GM21619 (cell line): ENCODE measurements at regions not wholly inside any gene's neighbourhood (a gene's known extent, or its start where the extent isn't known, plus 50 kb on each side); places are given as distances from the start of the nearest gene placed in this dataset.
"Not testable (repeated sequence)": the region's sequence is repeated elsewhere in the genome, so short reads cannot be mapped to it uniquely, and the experiment has no call there.

Experiments used
- ATAC-seq: cut with Tn5 transposase; IDR thresholded peaks from one replicate; pipeline ENCODE4 v1.9.1; 2021; ENCODE audit not compliant: unreplicated experiment

- ATAC-seq = no peak
These were observed 991.8 kb downstream of the GBE1 start for GRCh38 chr3:80769683-80770082.

DNA sequence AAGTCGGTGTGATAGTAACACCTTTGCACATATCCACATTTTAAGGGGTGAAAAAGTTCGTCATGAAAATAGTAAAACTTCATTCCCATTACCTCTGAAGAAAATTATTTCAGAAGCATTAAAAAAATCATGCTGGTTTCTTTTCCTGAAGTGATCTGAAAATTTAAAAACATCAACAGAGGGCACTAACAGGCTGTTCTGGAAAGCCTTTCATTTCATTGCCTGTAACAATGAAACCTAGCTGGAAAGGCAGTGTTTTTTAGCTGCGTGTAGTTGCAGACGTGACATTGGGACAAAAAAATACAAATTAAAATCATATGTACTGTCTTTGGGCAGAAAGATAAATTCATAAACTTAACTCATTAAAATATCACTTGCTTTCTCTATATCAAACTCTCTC, 993.8 kb downstream of the GBE1 start:
- no peak for ATAC-seq

GRCh38 chr3:80754969-80755368, 987.2 kb upstream of the ROBO1 start:
- ATAC-seq = no peak

DNA sequence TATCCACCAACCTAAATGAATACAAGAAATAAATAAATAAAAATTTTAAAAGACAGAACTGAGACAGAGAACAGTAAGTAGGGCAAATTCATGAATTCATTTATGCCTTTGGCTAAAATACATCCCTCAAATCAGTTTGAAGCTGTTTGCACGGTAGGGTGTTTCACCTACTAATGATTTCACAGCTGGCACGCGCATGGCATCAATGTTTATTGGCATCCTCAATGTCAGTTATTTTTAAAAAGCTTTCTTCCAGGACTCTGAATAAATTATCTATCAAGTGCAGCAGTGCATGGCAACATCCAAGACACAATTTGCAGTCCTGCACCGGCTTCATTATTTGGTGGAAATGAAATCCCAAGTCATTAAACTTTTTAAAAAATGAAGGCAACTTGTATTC, 985.2 kb upstream of the ROBO1 start:
- no peak for ATAC-seq

DNA sequence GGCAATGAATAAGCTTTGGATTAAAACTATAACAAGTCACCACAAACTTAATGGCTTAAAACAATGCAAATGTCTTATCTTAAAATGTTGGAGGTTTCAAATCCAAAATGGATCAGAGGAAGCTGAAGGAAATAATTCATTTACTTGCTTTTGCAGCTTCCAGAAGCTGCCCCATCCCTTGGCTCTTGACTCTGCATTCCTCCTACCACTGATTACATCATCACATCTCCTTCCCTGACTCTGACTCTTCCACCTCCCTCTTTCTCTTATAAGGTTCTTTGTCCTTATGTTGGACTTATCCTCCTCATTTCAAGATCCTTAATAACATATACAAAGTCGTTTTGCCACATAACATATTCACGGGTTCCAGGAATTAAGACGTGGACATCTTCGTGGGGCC, 982.8 kb upstream of the ROBO1 start:
- no peak for ATAC-seq

- no peak for ATAC-seq
These were observed 967.1 kb upstream of the ROBO1 start for GRCh38 chr3:80734920-80735319.

GRCh38 chr3:80734483-80734882, 966.7 kb upstream of the ROBO1 start:
- ATAC-seq = no peak

DNA sequence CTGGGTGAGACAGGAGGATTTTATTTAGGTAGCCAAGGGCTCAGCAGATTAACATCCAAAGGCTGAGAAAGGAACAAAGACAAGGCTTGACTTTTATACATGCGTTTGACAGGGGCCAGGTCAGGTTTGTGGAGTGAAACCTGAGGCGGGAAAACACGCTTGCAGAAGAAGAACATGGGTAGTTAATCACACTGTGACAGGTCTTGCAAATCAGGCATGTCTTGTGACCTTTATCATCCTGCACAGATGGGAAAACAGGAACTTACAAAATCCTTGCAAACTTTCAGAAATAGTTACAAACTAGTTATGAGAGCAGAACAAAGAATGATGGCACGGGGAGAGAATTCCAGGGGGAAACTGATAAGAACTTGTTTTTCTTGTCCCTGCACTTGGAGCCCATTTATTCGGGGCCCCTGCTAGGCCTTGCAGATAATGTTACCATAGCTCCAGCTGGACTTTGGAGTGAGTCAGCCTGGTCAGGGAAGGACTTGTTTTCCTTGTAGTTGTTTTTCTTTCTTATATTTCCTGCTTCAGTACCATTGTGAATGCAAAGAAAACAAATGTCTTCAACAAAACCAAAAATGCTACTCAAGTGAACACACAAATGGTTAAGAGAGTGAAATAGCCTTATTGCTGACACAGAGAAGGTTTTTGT, 965.9 kb upstream of the ROBO1 start:
- no peak for ATAC-seq

GRCh38 chr3:80727561-80727960, 959.8 kb upstream of the ROBO1 start:
- not testable (repeated sequence) for ATAC-seq

DNA sequence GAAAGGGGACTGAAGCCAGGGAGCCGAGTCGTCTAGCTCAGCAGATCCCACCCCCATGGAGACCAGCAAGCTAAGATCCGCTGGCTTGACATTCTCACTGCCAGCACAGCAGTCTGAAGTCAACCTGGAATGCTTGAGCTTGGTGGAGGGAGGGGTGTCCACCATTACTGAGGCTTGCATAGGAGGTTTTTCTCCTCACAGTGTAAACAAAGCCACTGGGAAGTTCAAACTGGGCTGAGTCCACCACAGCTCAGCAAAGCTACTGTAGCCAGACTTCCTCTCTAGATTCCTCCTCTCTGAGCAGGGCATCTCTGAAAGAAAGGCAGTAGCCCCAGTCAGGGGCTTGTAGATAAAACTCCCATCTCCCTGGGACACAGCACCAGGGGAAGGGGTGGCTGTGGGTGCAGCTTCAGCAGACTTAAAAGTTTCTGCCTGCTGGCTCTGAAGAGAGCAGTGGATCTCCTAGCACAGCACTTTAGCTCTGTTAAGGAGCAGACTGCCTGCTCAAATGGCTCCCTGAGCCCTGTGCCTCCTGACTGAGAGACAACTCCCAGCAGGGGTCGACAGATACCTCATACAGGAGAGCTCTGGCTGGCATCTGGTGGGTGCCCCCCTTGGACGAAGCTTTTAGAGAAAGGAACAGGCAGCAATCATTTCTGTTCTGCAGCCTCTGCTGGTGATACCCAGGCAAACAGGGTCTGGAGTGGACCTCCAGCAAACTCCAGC, 942.0 kb upstream of the ROBO1 start:
- ATAC-seq = not testable (repeated sequence)

DNA sequence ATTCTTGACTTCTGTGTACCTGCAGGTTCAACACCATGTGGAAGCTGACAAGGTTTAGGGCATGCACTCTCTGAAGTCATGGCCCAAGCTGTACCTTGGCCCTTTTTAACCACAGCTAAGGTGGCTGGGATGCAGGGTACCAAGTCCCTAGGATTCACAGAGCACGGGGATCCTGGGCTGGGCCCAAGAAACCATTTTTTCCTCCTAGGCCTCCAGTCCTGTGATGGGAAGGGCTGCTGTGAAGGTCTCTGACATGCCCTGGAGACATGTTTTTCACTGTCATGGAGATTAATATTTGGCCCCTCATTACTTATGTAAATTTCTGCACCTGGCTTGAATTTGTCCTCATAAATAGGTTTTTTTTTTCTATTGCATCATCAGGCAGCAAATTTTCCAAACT, 937.5 kb upstream of the ROBO1 start:
- ATAC-seq = no peak

- ATAC-seq = no peak
These were observed 933.6 kb upstream of the ROBO1 start for GRCh38 chr3:80701349-80701748.

- no peak for ATAC-seq
These were observed 929.5 kb upstream of the ROBO1 start for GRCh38 chr3:80697291-80697690.

GRCh38 chr3:80696280-80696679, 928.5 kb upstream of the ROBO1 start:
- no peak for ATAC-seq

- ATAC-seq = no peak
These were observed 921.0 kb upstream of the ROBO1 start for GRCh38 chr3:80688814-80689213.

- ATAC-seq = no peak
These were observed 915.2 kb upstream of the ROBO1 start for GRCh38 chr3:80682951-80683350.

DNA sequence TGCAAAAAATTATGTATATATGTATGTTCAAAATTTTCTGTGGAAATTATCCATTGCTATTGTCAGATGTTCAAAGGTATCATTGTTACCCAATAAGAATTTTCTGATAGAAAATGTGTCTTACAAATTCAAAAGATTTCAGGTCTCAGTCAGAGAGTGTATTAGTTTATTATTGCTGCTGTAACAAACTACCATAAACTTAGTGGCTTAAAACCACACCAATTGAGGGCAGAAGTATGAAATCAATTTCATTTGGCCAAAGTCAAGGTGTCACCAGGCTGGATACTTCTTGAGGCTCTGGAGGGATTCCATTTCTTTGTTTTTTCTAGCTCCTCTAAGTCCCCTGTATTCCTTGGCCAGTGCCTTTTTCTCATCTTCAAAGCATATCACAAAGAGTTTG, 914.4 kb upstream of the ROBO1 start:
- no peak for ATAC-seq

GRCh38 chr3:80677796-80678195, 910.0 kb upstream of the ROBO1 start:
- ATAC-seq = no peak

DNA sequence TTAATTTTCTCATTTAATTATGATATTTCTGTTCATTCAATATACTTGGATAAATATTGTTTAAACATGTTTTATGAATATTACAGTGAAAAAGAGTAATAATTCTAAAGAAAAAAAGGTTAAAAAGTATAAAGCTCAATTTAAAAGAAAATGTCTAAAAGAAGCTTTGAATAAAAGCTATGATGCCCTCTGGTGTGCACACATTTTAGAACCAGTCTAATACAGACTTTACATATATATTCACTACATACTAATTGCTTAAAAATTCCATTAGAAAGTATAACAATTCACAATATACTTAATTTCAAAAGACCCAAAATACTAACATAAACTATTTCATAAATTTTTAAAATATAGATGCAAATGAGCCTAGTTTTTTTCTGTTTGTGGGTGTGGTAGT, 909.1 kb upstream of the ROBO1 start:
- ATAC-seq = no peak

DNA sequence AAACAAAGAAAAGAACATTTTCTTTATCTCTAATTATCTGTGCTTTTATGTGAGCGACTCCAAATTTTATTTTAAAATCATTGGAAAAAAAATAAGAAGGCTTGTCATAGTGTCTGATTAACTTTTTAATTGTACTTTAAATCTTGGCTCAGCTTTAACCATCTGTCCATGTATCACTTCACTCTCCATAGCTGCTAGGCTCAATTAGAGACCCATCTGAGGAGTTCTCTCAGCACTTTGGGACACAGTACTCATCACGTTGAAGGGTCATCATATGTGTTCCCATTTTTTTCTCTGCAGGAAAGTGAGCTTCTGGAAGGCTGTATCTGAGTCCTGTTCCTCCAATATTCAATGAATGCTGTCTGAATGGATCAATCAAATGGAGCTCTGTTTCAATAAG, 908.5 kb upstream of the ROBO1 start:
- ATAC-seq = no peak

GRCh38 chr3:80675790-80676189, 908.0 kb upstream of the ROBO1 start:
- ATAC-seq = no peak

GRCh38 chr3:80668600-80669294, 900.9 kb upstream of the ROBO1 start:
- no peak for ATAC-seq
